GM12864 (cell line): ENCODE measurements at regions not wholly inside any gene's neighbourhood (a gene's known extent, or its start where the extent isn't known, plus 50 kb on each side); places are given as distances from the start of the nearest gene placed in this dataset.

Source experiments
- DNase-seq: peaks from one replicate; pipeline ENCODE4 v3.0.0-alpha.2; 2011; ENCODE audit warnings: low read depth
- H3K4me3 ChIP-seq: 2 replicates; pipeline ENCODE4 v1.5.1; 2011; ENCODE audit warnings: mild to moderate bottlenecking, low read depth, low read length, control low read depth
- CTCF ChIP-seq: IDR thresholded peaks from 2 replicates; pipeline ENCODE4 v1.5.1; 2011; ENCODE audit warnings: low read depth, mild to moderate bottlenecking, moderate library complexity, low read length, control low read depth, inconsistent platforms; ENCODE audit errors: missing control alignments

GRCh38 chr4:79209822-79210635, 115.8 kb downstream of the NAA11 start:
- H3K4me3 ChIP-seq = no peak overlapping the region
- TF ChIP-seq CTCF = no peak
- no peak for DNase-seq

- DNase-seq = no peak
- H3K4me3 ChIP-seq = no peak overlapping the region
- TF ChIP-seq CTCF = no peak
These were observed 116.8 kb downstream of the NAA11 start for GRCh38 chr4:79209081-79209480.

GRCh38 chr4:79207281-79207680, 118.6 kb downstream of the NAA11 start:
- TF ChIP-seq CTCF = no peak
- DNase-seq = no peak
- no peak overlapping the region for H3K4me3 ChIP-seq

GRCh38 chr4:79206660-79207059, 119.2 kb downstream of the NAA11 start:
- DNase-seq = no peak
- no peak overlapping the region for H3K4me3 ChIP-seq
- no peak for TF ChIP-seq CTCF

GRCh38 chr4:79205121-79205520, 120.7 kb downstream of the NAA11 start:
- no peak for TF ChIP-seq CTCF
- no peak overlapping the region for H3K4me3 ChIP-seq
- no peak for DNase-seq

- no peak for DNase-seq
- H3K4me3 ChIP-seq = no peak overlapping the region
- no peak for TF ChIP-seq CTCF
These were observed 123.9 kb downstream of the NAA11 start for GRCh38 chr4:79201971-79202370.

- H3K4me3 ChIP-seq = no peak overlapping the region
- no peak for DNase-seq
- no peak for TF ChIP-seq CTCF
These were observed 126.1 kb downstream of the NAA11 start for GRCh38 chr4:79199743-79200142.
